ENCODE measurements at regions not wholly inside any gene's neighbourhood (a gene's known extent, or its start where the extent isn't known, plus 50 kb on each side); places are given as distances from the start of the nearest gene placed in this dataset.

- TF ChIP-seq CTCF (IDR thresholded peaks at IDR 0.05) = no peak
- TF ChIP-seq POLR2A (IDR thresholded peaks at IDR 0.05) = no peak
Measured at GRCh38 chr2:81505586-81505985, 1201.0 kb upstream of the LRRTM1 start.

Measured in body of pancreas (tissue), 4 donors.